Naive B cell (primary cell): ENCODE measurements at regions not wholly inside any gene's neighbourhood (a gene's known extent, or its start where the extent isn't known, plus 50 kb on each side); places are given as distances from the start of the nearest gene placed in this dataset.
"Not testable (repeated sequence)": the region's sequence is repeated elsewhere in the genome, so short reads cannot be mapped to it uniquely, and the experiment has no call there.

Source experiments
- ATAC-seq, 2 donors: fragments of 150-1000 bp; cut with Tn5 transposase; 2 replicates each; pipeline ENCODE4 v1.10.0; 2021; ENCODE audit warnings: low read depth in 2 of 2, mild to moderate bottlenecking in 2 of 2, moderate library complexity in 2 of 2
- DNase-seq: peaks from one replicate; pipeline ENCODE4 v3.0.0; 2022
- H3K27ac Mint-ChIP-seq, 6 donors: one replicate each; pipeline ENCODE4 v1.8.0; 2020 to 2022; ENCODE audit warnings: mild to moderate bottlenecking in 6 of 6, mixed read lengths in 6 of 6, moderate library complexity in 5 of 6, inconsistent platforms in 2 of 6
- H3K27me3 Mint-ChIP-seq, 3 donors: one replicate each; pipeline ENCODE4 v1.8.0; 2021 to 2022; ENCODE audit warnings: mixed read lengths in 3 of 3, mild to moderate bottlenecking in 1 of 3
- H3K36me3 Mint-ChIP-seq, 2 donors: one replicate each; pipeline ENCODE4 v1.8.0; 2020 to 2022; ENCODE audit warnings: mixed read lengths in 2 of 2, inconsistent platforms in 1 of 2, mild to moderate bottlenecking in 1 of 2
- H3K4me1 Mint-ChIP-seq, 3 donors: one replicate each; pipeline ENCODE4 v1.8.0; 2020 to 2022; ENCODE audit warnings: mixed read lengths in 3 of 3, inconsistent platforms in 1 of 3, mild to moderate bottlenecking in 1 of 3, moderate library complexity in 1 of 3
- H3K4me3 Mint-ChIP-seq, 8 donors: one replicate each; pipeline ENCODE4 v1.8.0; 2020 to 2022; ENCODE audit warnings: mild to moderate bottlenecking in 8 of 8, mixed read lengths in 8 of 8, moderate library complexity in 8 of 8, inconsistent platforms in 2 of 8
- H3K9me3 Mint-ChIP-seq, 7 donors: one replicate each; pipeline ENCODE4 v1.8.0; 2020 to 2022; ENCODE audit warnings: mixed read lengths in 7 of 7, mild to moderate bottlenecking in 5 of 7, inconsistent platforms in 2 of 7, moderate library complexity in 1 of 7

DNA sequence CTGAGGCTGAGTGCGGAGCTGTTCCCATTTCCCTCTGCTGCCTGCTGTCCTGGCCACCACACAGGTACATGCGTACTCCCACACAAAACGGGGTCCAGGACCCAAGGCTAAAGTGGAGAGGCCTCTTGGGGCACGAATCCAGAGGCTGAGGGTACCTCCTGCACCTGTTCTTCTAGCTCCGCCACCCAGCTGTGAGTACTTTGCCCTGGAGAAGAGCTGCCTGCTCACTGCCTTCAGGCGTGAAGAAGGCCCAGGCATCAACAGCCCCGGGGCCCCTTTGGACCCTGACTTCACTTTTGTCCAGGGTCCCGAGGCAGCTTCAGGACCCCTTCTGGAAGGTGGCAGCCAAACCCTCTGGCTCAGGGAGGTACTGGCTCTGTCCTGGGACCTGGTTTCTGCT, 88.6 kb downstream of the HIF1AN start:
- Mint-ChIP-seq H3K27ac (no peak overlapping the region), H3K4me1 (peaks cover 0 to 3% (median 0%) of the 10 kb centered on the region in 3 donors), H3K4me3 (no peak overlapping the region), H3K27me3 (peaks cover 56 to 85% (median 80%) of the 10 kb centered on the region in 3 donors), H3K9me3 (peaks cover 0 to 2% (median 0%) of the 10 kb centered on the region in 7 donors), H3K36me3 (peaks cover 0 to 7% of the 10 kb centered on the region in 2 donors)
- DNase-seq (no peak), ATAC-seq (no peak)

DNA sequence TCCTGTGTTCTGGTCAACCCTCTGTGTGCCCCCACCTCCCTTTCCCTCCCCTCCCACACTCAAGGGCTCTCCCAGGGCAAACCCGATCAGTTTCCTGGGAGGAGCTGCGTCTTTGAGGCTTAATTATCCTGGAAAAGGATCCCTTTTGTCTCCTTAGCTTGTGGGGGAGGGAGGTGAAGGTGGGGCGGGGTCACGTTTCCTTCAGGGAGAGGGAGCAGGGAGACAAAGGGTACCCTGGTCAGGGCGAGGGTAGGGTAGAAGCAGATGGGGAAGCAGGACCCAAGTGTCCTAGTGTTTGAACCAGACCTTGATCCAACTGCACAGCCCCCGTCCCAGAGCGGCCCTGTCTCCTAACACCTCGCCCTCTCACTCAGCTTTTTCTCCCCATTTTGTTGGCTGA, 90.1 kb downstream of the HIF1AN start:
- H3K27me3 Mint-ChIP-seq: peaks cover 45 to 78% (median 74%) of the 10 kb centered on the region in 3 donors
- H3K4me1 Mint-ChIP-seq: peaks cover 0 to 3% (median 0%) of the 10 kb centered on the region in 3 donors
- ATAC-seq: no peak
- peaks cover 0 to 7% of the 10 kb centered on the region in 2 donors for H3K36me3 Mint-ChIP-seq
- H3K4me3 Mint-ChIP-seq: no peak overlapping the region
- DNase-seq: no peak
- H3K9me3 Mint-ChIP-seq: peaks cover 0 to 2% (median 0%) of the 10 kb centered on the region in 7 donors
- H3K27ac Mint-ChIP-seq: no peak overlapping the region

DNA sequence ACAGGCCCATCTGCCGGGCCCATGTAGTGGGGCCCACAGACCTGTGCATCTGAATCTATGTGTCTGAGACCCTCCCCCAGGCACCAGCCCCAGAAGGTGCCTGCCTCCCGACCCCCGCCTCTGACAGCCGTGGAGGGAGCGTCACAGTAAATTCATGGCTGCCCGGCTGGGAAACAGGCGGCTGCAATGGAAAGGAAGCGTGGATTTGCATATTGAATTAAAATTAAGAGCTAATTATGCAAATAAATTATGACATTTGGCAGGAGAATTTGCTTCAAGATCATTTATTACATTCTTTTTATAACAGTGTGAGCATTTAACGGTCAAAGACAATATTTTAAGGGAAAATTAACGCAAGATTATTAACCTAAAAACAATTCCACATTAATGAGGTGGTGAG, 92.3 kb downstream of the HIF1AN start:
- peaks cover 35 to 74% (median 71%) of the 10 kb centered on the region in 3 donors for H3K27me3 Mint-ChIP-seq
- H3K4me1 Mint-ChIP-seq: peaks cover 0 to 4% (median 0%) of the 10 kb centered on the region in 3 donors
- peaks cover 0 to 2% (median 0%) of the 10 kb centered on the region in 7 donors for H3K9me3 Mint-ChIP-seq
- no peak for DNase-seq
- no peak overlapping the region for H3K4me3 Mint-ChIP-seq
- peaks cover 0 to 2% of the 10 kb centered on the region in 2 donors for H3K36me3 Mint-ChIP-seq
- ATAC-seq: no peak
- H3K27ac Mint-ChIP-seq: peak overlapping the region in 1 of 6 donors; percentile 49

DNA sequence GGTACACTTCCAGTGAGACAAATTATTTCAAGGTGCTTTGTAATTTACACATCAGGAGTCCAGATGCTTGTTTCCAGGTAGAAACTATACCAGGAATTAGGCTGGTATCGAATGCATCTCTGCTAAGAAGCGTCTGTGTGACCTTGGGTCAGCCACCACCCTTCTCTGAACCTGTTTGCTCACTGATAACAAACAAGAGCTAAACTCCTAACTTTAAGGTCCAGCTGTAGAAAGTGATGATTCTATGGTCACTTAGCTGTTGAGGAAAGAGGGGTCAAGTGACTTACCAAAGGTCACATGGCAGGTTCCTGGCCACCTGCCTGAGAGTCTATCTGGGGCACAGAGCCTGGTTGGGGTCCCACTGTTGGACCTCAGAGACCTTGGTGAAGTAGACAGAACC, 95.4 kb downstream of the HIF1AN start:
- Mint-ChIP-seq H3K27ac (no peak overlapping the region), H3K36me3 (no peaks in the 10 kb centered on the region), H3K9me3 (peaks cover 0 to 2% (median 0%) of the 10 kb centered on the region in 7 donors), H3K4me3 (no peak overlapping the region), H3K27me3 (peaks cover 43 to 76% (median 71%) of the 10 kb centered on the region in 3 donors), H3K4me1 (peaks cover 0 to 4% (median 0%) of the 10 kb centered on the region in 3 donors)
- DNase-seq: no peak
- no peak for ATAC-seq

DNA sequence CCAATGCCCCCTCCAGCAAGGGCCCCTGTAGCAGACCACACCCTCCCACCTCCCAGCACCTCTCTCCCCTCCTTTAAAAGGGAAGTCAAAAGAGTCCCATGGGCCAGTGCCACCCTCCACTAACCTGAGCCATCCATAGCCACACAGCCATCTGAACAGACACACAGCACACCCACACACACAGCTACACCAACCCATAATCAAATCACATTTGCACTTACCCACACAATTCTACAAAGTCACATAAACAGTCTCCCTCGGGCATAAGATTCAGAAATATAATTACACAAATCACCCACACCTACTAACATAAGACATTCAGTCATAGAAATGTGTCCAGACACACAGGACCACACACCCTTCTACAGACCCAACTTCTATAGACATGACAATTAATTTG, 96.3 kb downstream of the HIF1AN start:
- peaks cover 0 to 2% (median 0%) of the 10 kb centered on the region in 7 donors for H3K9me3 Mint-ChIP-seq
- DNase-seq: no peak
- ATAC-seq: no peak
- no peak overlapping the region for H3K4me3 Mint-ChIP-seq
- peaks cover 0 to 4% (median 0%) of the 10 kb centered on the region in 3 donors for H3K4me1 Mint-ChIP-seq
- H3K27me3 Mint-ChIP-seq: peaks cover 43 to 72% (median 71%) of the 10 kb centered on the region in 3 donors
- H3K27ac Mint-ChIP-seq: no peak overlapping the region
- H3K36me3 Mint-ChIP-seq: no peaks in the 10 kb centered on the region

DNA sequence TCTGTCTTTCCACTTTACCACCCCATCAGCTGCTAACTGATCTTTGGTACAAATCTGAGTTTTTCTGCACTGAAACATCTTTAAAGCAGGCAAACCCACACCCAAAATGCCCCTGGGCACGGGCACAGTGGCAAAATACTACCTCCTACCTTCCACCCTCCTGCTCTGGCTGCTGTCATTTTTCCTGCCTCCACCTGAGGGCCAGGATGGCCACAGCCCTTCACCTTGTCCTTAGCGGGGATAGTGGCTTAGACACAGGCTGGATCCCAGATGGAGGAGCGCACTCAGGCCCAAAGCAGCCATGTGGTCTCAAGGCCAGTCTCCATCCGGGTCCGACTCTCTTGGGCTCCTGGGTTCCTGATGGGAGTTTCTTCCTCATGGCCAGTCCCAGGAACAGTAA, 98.3 kb downstream of the HIF1AN start:
- Mint-ChIP-seq H3K36me3 (no peaks in the 10 kb centered on the region), H3K4me1 (peaks cover 0 to 4% (median 0%) of the 10 kb centered on the region in 3 donors), H3K9me3 (no peaks in the 10 kb centered on the region), H3K27ac (no peak overlapping the region), H3K27me3 (peaks cover 51 to 70% (median 68%) of the 10 kb centered on the region in 3 donors), H3K4me3 (no peak overlapping the region)
- DNase-seq: no peak
- ATAC-seq: no peak

DNA sequence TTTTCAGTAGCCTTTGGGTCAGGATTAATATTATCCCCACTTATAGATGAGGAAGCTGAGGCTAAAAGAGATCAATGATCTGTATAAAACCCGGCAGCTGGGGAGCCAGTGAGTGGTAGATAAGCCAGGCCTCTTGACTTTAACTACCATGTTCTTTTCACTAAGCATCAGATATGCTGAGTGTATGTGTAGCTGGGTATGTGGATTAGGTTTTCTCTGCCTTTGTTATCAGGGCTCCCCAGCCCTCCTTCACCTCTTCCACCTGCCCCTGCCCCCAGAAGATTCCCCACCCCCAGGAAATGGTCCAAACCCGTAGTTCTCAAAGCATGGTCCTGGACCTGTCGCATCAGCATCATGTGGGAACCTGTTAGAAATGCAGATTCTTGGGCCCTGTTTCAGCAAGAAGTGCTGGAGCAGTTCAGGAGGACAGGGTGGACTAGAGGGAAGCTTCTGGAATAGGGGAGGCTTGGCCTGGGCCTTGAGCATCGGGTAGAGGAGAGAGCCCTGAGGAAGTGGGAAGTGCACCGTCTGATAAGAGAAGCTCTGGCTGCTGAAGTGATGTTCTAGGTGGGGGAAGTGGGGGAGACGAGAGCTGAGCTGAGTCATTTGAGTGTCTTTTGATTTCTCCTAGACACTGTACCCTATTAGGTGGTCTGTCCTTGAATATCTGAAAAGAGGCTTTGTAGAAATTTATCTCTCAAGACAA, 101.3 kb downstream of the HIF1AN start:
- no peak overlapping the region for H3K27ac Mint-ChIP-seq
- peaks cover 0 to 7% (median 2%) of the 10 kb centered on the region in 7 donors for H3K9me3 Mint-ChIP-seq
- DNase-seq (no peak), ATAC-seq (no peak)
- H3K36me3 Mint-ChIP-seq: peaks cover 0 to 8% of the 10 kb centered on the region in 2 donors
- peaks cover 66 to 77% (median 74%) of the 10 kb centered on the region in 3 donors for H3K27me3 Mint-ChIP-seq
- peak overlapping the region in 1 of 8 donors; percentile 35 for H3K4me3 Mint-ChIP-seq
- peaks cover 0 to 3% (median 0%) of the 10 kb centered on the region in 3 donors for H3K4me1 Mint-ChIP-seq

DNA sequence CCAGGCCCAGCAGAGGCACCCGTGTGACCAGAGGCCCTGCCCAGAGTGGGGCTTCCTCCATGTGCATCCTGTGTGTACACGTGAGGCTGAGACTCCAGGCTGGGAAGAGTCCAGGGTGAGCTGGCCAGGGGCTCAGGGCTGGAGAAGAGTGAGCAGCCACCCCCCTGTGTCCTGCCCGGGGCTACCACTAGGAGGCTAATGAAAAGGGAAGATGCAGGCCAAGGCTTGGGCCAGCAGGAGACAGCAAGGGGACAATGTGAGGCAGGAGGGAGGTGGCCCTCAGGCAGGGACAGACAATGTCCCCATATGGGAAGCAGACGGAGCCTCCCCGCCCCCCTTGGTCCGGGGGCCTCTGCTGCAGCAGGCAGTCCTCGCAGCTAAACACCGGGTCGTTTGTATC, 102.0 kb downstream of the HIF1AN start:
- peaks cover 70 to 80% (median 77%) of the 10 kb centered on the region in 3 donors for H3K27me3 Mint-ChIP-seq
- DNase-seq (no peak), ATAC-seq (no peak)
- H3K9me3 Mint-ChIP-seq: peaks cover 0 to 7% (median 2%) of the 10 kb centered on the region in 7 donors
- peaks cover 4 to 14% of the 10 kb centered on the region in 2 donors for H3K36me3 Mint-ChIP-seq
- H3K27ac Mint-ChIP-seq: no peak overlapping the region
- peaks cover 0 to 3% (median 0%) of the 10 kb centered on the region in 3 donors for H3K4me1 Mint-ChIP-seq
- H3K4me3 Mint-ChIP-seq: no peak overlapping the region

DNA sequence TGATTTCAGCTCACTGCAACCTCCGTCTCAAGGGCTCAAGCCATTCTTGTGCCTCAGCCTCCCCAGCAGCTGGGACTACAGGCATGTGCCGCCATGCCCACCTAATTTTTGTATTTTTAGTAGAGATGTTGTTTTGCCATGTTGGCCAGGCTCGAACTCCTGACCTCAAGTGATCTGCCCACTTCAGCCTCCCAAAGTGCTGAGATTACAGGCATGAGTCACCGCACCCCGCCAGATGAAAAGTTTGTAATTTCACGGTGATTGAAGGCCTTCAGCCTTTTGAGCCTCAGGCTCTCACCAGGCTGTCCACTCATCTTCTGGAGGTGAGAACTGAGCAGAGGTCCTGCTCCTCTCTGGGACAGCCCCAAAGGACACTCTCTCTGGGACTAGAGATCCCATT, 103.2 kb downstream of the HIF1AN start:
- not testable (repeated sequence) for H3K9me3 Mint-ChIP-seq, H3K4me1 Mint-ChIP-seq, DNase-seq, H3K27ac Mint-ChIP-seq, H3K4me3 Mint-ChIP-seq, ATAC-seq
- Mint-ChIP-seq H3K36me3 (peaks cover 5 to 14% of the 10 kb centered on the region in 2 donors), H3K27me3 (peaks cover 71 to 89% (median 76%) of the 10 kb centered on the region in 3 donors)

DNA sequence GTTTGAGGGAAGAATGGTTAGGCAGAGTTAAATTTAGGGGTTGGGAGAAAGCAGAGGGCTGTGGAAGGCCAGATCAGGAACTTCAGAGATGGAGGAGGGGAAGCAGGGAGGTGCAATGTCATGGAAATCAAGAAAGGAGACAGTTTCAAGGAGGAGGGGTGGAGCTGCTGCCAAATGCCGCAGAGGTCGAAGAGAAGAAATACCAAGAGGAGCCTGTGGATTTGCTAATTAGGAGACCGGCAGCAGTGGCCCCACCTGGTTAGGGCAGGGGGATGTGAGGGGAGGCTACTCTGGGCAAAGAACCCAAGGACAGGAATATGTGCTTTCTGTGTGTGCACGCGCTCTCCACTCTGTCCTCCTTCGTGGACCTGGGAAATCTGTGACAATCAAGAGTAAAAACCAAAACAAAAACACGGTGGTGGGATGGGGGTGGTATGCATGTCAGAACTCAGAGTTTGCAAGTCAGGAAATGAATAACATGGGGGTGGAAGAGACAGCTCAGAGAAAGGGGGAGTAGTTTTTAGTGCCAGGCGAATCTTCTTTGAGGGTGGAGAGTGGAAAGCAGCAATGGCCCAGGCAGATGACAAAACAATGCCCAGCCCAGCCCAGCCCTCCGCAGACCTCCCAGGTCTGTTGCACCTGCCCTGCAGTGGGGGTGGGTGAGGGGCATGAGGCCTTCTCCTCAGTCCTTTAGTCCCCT, 102.9 kb upstream of the PAX2 start:
- Mint-ChIP-seq H3K4me1 (peaks cover 12 to 16% (median 13%) of the 10 kb centered on the region in 3 donors), H3K9me3 (peaks cover 0 to 7% (median 4%) of the 10 kb centered on the region in 7 donors), H3K27ac (peak overlapping the region in 1 of 6 donors; percentile 45), H3K27me3 (peaks cover 71 to 92% (median 76%) of the 10 kb centered on the region in 3 donors), H3K36me3 (peaks cover 5 to 14% of the 10 kb centered on the region in 2 donors), H3K4me3 (no peak overlapping the region)
- ATAC-seq (no peak), DNase-seq (no peak)

DNA sequence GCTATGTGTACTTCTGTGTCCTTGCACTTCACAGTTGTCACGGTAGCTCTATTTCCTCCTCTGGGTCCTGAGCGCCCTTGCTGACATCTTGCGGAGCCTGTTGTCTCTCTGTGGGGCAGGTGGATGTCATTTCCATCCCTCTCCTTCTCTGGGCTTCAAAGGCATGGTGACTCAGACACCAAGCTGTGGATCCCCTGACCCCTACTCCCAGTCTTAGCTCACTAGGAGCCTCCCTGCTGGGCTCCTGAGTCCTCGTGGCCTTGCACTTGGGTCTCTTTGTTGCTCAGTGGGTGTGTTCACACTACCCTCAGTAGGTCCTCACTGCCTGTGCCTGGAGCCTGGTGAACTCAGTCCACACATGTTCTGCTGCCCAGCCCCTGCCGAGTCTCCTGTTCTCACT, 100.3 kb upstream of the PAX2 start:
- peaks cover 0 to 7% (median 4%) of the 10 kb centered on the region in 7 donors for H3K9me3 Mint-ChIP-seq
- ATAC-seq: no peak
- H3K27ac Mint-ChIP-seq: no peak overlapping the region
- H3K36me3 Mint-ChIP-seq: peaks cover 5 to 23% of the 10 kb centered on the region in 2 donors
- H3K27me3 Mint-ChIP-seq: peaks cover 67 to 93% (median 80%) of the 10 kb centered on the region in 3 donors
- H3K4me3 Mint-ChIP-seq: no peak overlapping the region
- no peak for DNase-seq
- peaks cover 12 to 16% (median 13%) of the 10 kb centered on the region in 3 donors for H3K4me1 Mint-ChIP-seq

DNA sequence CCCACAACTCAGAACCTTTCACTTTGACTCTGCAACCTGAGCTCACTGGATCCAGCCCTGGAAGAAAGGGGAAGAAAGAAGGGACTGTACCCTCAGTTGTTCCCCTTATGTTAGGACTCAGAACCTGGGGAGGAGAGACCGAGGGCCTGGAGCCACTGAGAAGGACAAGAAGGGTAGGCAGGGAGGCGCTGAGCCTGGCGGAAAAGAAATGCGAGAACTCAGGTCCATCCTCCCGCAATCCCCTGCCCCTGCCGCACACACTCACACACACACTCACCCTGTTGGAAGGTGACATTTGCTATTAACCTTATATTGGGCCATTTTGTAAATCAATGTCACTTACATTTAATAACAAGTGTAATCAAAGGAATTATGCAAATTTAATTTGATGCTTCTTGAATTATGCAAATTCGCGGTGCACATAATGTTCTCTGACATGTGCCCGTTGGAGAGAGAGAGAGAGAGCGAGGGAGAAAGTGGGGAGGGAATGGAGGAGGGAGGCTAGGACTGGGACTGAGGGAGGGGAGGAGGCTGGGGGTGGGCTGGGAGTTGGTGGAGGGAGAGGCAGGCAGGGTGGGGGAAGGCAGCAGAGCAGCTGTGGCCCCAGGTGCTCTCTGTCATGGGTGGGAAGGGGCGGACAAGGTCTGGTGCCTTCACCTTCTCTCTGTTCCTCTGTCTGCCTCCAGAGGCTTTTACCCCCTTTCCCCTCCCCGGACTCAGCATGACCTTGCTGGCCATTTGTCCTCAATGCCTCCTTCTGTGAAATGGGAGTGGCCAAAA, 99.6 kb upstream of the PAX2 start:
- H3K9me3 Mint-ChIP-seq: peaks cover 0 to 7% (median 4%) of the 10 kb centered on the region in 7 donors
- ATAC-seq: peak; percentile 39 to 75
- peak overlapping the region in 1 of 6 donors; percentile 57 for H3K27ac Mint-ChIP-seq
- H3K4me1 Mint-ChIP-seq: peaks cover 12 to 16% (median 13%) of the 10 kb centered on the region in 3 donors
- no peak overlapping the region for H3K4me3 Mint-ChIP-seq
- peaks cover 5 to 23% of the 10 kb centered on the region in 2 donors for H3K36me3 Mint-ChIP-seq
- no peak for DNase-seq
- H3K27me3 Mint-ChIP-seq: peaks cover 68 to 95% (median 83%) of the 10 kb centered on the region in 3 donors

DNA sequence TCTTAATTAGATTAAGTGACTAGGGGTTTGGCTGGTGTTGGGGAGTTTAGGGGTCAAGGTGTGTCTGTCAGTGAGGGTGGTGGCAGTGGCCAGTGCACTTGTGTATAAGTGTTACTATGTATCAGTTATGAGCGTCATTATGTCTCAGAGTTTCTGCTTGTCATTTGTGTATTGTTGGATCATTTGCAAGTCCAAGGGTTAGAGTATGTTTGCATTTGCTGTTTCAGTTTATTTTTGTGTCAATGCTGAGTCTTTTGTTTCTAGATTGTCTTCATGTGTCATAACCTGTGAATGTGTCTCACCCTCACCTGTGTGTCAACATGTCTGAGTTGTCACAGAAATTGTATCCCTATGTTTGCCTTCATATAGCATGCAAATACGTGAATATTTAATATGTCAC, 97.5 kb upstream of the PAX2 start:
- H3K36me3 Mint-ChIP-seq: peaks cover 0 to 20% of the 10 kb centered on the region in 2 donors
- H3K27ac Mint-ChIP-seq: no peak overlapping the region
- H3K4me1 Mint-ChIP-seq: peaks cover 12 to 13% (median 13%) of the 10 kb centered on the region in 3 donors
- peaks cover 59 to 88% (median 76%) of the 10 kb centered on the region in 3 donors for H3K27me3 Mint-ChIP-seq
- ATAC-seq (no peak), DNase-seq (no peak)
- H3K9me3 Mint-ChIP-seq: peaks cover 0 to 8% (median 3%) of the 10 kb centered on the region in 7 donors
- H3K4me3 Mint-ChIP-seq: no peak overlapping the region
